A549 (cell line): ENCODE measurements at regions not wholly inside any gene's neighbourhood (a gene's known extent, or its start where the extent isn't known, plus 50 kb on each side); places are given as distances from the start of the nearest gene placed in this dataset.

Experiments
- FOSB ChIP-seq: fragments of 250-450 bp; sonication (Bioruptor Pico); IDR thresholded peaks from 2 replicates; pipeline ENCODE4 v1.5.0; 2020; ENCODE audit warnings: mild to moderate bottlenecking, moderate library complexity
- HES2 ChIP-seq: fragments of >200 bp; sonication (Bioruptor Twin); formaldehyde crosslinking; IDR thresholded peaks from 2 replicates; pipeline ENCODE4 v1.6.1; 2016
- REST ChIP-seq: fragments of 200-600 bp; sonication (generic); IDR thresholded peaks from 2 replicates; pipeline ENCODE4 v1.6.1; 2016; ENCODE audit warnings: antibody characterized with exemption, mild to moderate bottlenecking, moderate library complexity
- ZFP36 ChIP-seq: fragments of 450-650 bp; IDR thresholded peaks from 2 replicates; pipeline ENCODE4 v1.6.1; 2014; ENCODE audit warnings: borderline replicate concordance; ENCODE audit not compliant: partially characterized antibody
- TF ChIP-seq, protein P1 (sequence below): fragments of >200 bp; sonication (Bioruptor Twin); formaldehyde crosslinking; IDR thresholded peaks from 3 replicates; pipeline ENCODE4 v1.5.1; 2016

- TF ChIP-seq, protein P1, sequence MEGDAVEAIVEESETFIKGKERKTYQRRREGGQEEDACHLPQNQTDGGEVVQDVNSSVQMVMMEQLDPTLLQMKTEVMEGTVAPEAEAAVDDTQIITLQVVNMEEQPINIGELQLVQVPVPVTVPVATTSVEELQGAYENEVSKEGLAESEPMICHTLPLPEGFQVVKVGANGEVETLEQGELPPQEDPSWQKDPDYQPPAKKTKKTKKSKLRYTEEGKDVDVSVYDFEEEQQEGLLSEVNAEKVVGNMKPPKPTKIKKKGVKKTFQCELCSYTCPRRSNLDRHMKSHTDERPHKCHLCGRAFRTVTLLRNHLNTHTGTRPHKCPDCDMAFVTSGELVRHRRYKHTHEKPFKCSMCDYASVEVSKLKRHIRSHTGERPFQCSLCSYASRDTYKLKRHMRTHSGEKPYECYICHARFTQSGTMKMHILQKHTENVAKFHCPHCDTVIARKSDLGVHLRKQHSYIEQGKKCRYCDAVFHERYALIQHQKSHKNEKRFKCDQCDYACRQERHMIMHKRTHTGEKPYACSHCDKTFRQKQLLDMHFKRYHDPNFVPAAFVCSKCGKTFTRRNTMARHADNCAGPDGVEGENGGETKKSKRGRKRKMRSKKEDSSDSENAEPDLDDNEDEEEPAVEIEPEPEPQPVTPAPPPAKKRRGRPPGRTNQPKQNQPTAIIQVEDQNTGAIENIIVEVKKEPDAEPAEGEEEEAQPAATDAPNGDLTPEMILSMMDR: no peak
- TF ChIP-seq REST (no peak), FOSB (CRISPR knock-in tag) (no peak), ZFP36 (no peak), HES2 (no peak)
Observed at GRCh38 chr3:124210899-124211298, 219.0 kb upstream of the ROPN1 start.
